ENCODE measurements at regions not wholly inside any gene's neighbourhood (a gene's known extent, or its start where the extent isn't known, plus 50 kb on each side); places are given as distances from the start of the nearest gene placed in this dataset.

- TF ChIP-seq CBX2 (IDR thresholded peaks at IDR 0.05; ENCODE audit: borderline replicate concordance, low read depth), result no peak
- no peak for TF ChIP-seq CHD4 (IDR thresholded peaks at IDR 0.05; ENCODE audit: borderline replicate concordance)
- no peak for TF ChIP-seq EHMT2 (IDR thresholded peaks at IDR 0.05; ENCODE audit: low read depth)
- no peak for TF ChIP-seq HDAC2 (IDR thresholded peaks at IDR 0.05)
- no peak for TF ChIP-seq FOSL2 (IDR thresholded peaks at IDR 0.05)
- TF ChIP-seq FOSL2 (CRISPR knock-in tag; IDR thresholded peaks at IDR 0.05), result no peak
- no peak for TF ChIP-seq POLR2A (IDR thresholded peaks at IDR 0.05; ENCODE audit: low read length)
- TF ChIP-seq SREBF2 (IDR thresholded peaks at IDR 0.05), result no peak
- TF ChIP-seq HMGXB4 (CRISPR knock-in tag; IDR thresholded peaks at IDR 0.05; ENCODE audit: borderline replicate concordance), result no peak
- TF ChIP-seq CEBPB (IDR thresholded peaks at IDR 0.05), result no peak
- no peak for TF ChIP-seq CTCF (IDR thresholded peaks at IDR 0.05)
- no peak for TF ChIP-seq KDM5A (IDR thresholded peaks at IDR 0.05)
- no peak for TF ChIP-seq EP300 (IDR thresholded peaks at IDR 0.05)
- TF ChIP-seq RAD21 (conservative IDR thresholded peaks at IDR 0.05 in 1 of 2, IDR thresholded peaks at IDR 0.05 in 1 of 2), result no peak
Measured at GRCh38 chr7:138396251-138397070, 63.6 kb upstream of the TRIM24 start.
